Spleen (tissue), 7 donors: ENCODE measurements at regions not wholly inside any gene's neighbourhood (a gene's known extent, or its start where the extent isn't known, plus 50 kb on each side); places are given as distances from the start of the nearest gene placed in this dataset.

ENCODE experiments used
- POLR2A ChIP-seq, 3 donors: fragments of 450-650 bp; IDR thresholded peaks; one replicate each; pipeline ENCODE4 v1.5.1; 2017; ENCODE audit warnings: antibody characterized with exemption in 3 of 3, mild to moderate bottlenecking in 1 of 3
- TF ChIP-seq, protein P1 (sequence below), 11 experiments: fragments of 200-600 bp in 7 of 11; fragments of 450-650 bp in 4 of 11; sonication (generic) in 4 of 11; IDR thresholded peaks in 8 of 11; conservative IDR thresholded peaks in 3 of 11; 1 replicate in 7 of 11; 2 replicates in 4 of 11; pipeline versions ENCODE4 v1.4.0 to v1.8.0; 2016 to 2021; ENCODE audit warnings: antibody characterized with exemption in 11 of 11, inconsistent platforms in 4 of 11, mild to moderate bottlenecking in 1 of 11
- donor health status: DM: no; HTN: no; CAD: no; lungs with moderate emphysema.
- donor health status: DM: no; HTN: no; CAD: no.
- donor health status: DM: no; HTN: no; CAD: no.

DNA sequence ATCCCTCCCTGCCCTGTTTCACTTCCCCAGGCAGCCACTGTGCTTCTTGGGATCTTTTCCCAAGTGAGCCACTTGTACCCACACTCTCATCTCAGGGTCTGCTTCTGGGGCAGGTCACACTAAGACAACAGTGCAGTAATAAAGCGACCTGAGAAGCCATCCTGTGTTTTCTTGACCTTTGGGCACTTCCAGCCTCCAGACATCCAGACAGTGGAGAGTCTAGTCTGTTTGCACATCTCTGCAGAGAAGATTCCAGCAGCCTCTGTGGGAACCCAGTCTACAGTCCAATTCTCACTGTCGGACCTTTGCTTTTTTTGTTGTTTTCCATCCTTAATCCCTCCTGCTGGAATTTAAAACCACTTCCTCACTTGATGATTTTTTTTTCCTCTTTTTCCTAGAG, 50.3 kb upstream of the ATP6AP2 start:
- TF ChIP-seq, protein P1, sequence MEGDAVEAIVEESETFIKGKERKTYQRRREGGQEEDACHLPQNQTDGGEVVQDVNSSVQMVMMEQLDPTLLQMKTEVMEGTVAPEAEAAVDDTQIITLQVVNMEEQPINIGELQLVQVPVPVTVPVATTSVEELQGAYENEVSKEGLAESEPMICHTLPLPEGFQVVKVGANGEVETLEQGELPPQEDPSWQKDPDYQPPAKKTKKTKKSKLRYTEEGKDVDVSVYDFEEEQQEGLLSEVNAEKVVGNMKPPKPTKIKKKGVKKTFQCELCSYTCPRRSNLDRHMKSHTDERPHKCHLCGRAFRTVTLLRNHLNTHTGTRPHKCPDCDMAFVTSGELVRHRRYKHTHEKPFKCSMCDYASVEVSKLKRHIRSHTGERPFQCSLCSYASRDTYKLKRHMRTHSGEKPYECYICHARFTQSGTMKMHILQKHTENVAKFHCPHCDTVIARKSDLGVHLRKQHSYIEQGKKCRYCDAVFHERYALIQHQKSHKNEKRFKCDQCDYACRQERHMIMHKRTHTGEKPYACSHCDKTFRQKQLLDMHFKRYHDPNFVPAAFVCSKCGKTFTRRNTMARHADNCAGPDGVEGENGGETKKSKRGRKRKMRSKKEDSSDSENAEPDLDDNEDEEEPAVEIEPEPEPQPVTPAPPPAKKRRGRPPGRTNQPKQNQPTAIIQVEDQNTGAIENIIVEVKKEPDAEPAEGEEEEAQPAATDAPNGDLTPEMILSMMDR (IDR thresholded peaks at IDR 0.05 in 8 of 11, conservative IDR thresholded peaks at IDR 0.05 in 3 of 11), result no peak
- no peak for TF ChIP-seq POLR2A (IDR thresholded peaks at IDR 0.05)
